Cardiac septum (tissue), 1 donor: ENCODE measurements at regions not wholly inside any gene's neighbourhood (a gene's known extent, or its start where the extent isn't known, plus 50 kb on each side); places are given as distances from the start of the nearest gene placed in this dataset.

ENCODE experiments used
- DNase-seq: peaks from one replicate; pipeline ENCODE4 v3.0.0-alpha.2; 2020; ENCODE audit warnings: low spot score
- intact Hi-C: fragments of 100-400 bp; cut with DNase I; formaldehyde crosslinking; loops from one replicate; pipeline ENCODE4 v1.14.0; 2022
- donor health status: DM: no; HTN: no; CAD: no.

DNA sequence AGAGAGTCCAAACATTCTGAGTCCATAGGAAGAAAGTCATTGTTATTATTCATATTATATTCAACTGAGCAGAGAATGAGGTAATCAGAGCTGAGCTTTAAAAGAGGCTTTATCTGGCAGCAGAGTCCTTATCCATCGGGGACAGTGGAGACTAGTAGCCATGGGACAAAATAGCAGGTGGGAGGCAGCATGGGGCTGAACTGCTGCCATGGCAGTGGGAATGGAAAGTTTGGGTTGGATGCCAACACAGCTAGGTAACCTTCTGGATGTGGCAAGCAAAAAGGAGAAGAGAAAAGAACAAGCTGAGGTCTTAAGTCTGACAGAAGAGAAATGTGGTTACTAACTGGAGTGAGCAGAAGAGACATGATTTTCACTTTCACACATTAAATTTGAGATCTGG lies 71.0 kb upstream of the CDKN3 start:
- intact Hi-C loops, result no loop called here
- DNase-seq, result no peak

GRCh38 chr14:54329082-54329695 lies 67.6 kb upstream of the CDKN3 start:
- no peak for DNase-seq
- intact Hi-C loops, result no loop called here

DNA sequence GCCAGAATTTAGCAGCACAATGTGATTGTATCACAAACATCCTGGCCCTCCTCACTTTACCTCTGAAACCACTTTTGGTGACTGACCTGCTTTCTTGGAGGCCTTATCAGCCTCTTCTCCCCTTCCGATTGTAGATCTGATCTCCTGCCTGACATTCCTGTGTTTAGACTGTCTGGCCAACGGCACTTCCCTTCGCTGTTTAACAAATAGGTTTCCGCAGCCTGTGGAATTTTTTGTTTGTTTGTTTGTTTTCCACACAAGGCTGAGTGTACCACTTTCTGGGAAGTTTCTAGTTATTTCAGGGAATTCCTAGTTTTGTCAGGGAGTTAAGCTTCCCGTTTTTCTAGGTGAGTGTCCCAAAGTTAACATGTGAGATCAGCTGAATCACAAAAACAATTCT lies 65.9 kb upstream of the CDKN3 start:
- no peak for DNase-seq
- intact Hi-C loops, result loop anchor here (5.0 kb wide), 1 partner anchor 789 kb away; no protein-coding TSS in a partner anchor

- no peak for DNase-seq
- intact Hi-C loops, result loop anchor here (5.0 kb wide), 1 partner anchor 789 kb away; no protein-coding TSS in a partner anchor
These were observed 65.3 kb upstream of the CDKN3 start for GRCh38 chr14:54331516-54331915.

DNA sequence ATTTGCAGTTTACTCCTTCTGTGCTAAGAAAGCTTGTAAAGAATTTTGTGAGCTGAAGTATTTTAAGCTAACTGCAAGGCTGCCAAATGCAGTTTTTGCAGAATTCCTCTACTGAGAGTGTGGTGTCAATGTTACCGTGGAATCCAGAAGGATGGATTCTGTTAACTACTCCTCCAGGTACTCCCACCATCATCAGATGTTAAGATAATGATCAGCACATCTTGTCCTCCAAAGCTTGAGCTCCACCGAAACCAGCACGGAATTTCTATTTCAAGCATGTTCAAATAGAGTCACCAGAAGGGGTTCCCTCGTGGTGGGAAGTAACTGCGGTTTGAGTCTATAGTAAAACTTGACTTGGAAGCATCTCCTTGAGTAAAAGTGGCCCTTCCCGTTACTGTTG lies 64.3 kb upstream of the CDKN3 start:
- intact Hi-C loops, result loop anchor here (5.0 kb wide), 1 partner anchor 790 kb away; no protein-coding TSS in a partner anchor
- no peak for DNase-seq

- intact Hi-C loops, result loop anchor here (5.0 kb wide), 1 partner anchor 791 kb away; no protein-coding TSS in a partner anchor
- no peak for DNase-seq
These were observed 63.3 kb upstream of the CDKN3 start for GRCh38 chr14:54333511-54333910.

GRCh38 chr14:54335569-54336155 lies 61.1 kb upstream of the CDKN3 start:
- intact Hi-C loops, result no loop called here
- no peak for DNase-seq

GRCh38 chr14:54337314-54337713 lies 59.5 kb upstream of the CDKN3 start:
- no peak for DNase-seq
- intact Hi-C loops, result no loop called here

DNA sequence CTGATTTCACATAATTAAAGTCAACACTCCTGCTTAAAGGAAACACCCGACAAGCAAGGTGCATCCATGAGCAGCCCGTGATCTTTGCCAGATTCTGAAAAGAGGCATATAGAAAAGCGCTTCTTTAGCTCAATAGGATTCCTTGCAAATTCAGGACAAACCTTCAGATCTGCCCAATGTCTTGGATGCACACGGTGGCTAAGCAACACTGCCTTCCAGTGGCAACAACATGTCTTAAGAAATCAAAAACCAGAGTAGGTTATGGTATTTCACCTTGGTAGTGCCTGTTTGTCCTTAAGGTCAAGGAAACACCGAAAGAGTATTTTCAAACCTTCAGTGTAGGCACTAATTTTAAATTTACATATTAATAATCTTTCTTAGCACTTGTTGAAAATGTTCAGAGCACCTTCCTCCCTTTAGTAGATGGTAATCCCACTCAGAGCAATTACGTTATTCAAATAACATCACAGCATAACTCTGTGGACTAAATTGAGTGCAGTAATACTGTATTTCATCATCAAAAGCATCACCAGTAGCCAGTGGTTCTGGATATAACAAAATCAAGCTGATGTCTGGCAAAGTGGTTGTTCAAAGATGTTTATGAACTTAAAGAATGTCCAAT lies 58.0 kb upstream of the CDKN3 start:
- intact Hi-C loops, result no loop called here
- no peak for DNase-seq

GRCh38 chr14:54339771-54340170 lies 57.0 kb upstream of the CDKN3 start:
- no peak for DNase-seq
- intact Hi-C loops, result loop anchor here (10.0 kb wide), 1 partner anchor 385 kb away; the partner anchor contains the start of gene BMP4

DNA sequence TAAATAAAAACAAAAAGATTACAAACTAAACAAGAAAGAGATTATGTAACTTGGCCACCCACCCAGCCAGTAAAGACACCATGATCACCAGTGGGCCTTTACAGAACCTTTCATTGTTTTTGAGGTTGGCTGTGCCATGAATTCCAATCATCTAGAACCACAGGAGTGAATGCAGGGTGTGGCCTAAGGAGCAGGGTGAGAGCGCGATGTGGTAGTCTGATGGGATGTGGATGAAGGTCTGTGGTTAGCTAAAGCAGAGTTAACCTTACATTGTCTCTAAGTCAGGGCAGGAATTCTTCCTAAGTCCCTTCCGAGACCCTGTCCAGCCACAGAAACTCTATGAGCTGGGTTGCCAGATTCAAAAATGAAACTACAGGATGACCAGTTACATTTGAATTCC lies 54.0 kb upstream of the CDKN3 start:
- DNase-seq, result no peak
- intact Hi-C loops, result loop anchor here (10.0 kb wide), 1 partner anchor 388 kb away; the partner anchor contains the start of gene BMP4

DNA sequence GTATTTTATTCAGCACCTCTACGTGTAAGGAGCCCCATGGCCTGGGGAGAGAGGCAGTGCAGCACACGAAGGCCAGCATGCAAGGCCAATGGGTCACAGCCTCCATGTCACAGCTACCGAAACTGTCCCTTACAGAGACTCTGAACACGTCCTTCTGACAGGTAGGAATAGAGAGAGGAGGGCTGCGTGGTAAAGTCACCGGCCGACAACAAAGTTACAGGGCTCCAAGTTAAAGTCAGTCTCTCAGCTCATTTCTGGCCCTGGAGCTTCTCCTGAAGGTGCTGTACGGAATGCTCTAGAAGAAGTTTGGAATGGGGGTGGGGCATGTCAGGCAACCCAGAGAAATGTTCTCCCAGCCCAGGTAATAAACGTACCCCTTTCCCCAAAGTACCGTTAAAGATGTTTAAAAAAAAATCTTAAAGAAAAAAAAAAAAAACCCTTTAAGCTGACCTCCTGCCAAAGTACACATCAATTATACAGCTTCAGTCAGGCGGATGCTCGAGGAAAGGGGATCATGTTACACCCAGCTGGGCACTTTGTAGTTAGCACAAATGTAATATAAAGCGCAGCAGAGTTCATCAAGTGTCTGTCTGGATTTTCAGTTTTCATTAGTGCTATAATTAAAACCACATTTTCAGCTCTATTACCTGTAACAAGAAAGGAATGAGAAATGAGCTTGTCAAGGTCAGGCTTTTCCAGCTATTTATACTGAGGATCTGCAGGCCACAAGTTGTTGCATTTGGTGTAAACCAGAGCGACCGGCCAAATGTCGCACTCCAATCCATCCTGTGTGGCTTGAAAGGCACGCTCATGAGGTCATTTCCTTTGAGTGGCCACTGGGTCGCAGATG lies 53.3 kb upstream of the CDKN3 start:
- DNase-seq, result no peak
- intact Hi-C loops, result loop anchor here (10.0 kb wide), 1 partner anchor 389 kb away; the partner anchor contains the start of gene BMP4

- DNase-seq, result no peak
- intact Hi-C loops, result loop anchor here (10.0 kb wide), 1 partner anchor 390 kb away; the partner anchor contains the start of gene BMP4
These were observed 52.4 kb upstream of the CDKN3 start for GRCh38 chr14:54344445-54344844.

DNA sequence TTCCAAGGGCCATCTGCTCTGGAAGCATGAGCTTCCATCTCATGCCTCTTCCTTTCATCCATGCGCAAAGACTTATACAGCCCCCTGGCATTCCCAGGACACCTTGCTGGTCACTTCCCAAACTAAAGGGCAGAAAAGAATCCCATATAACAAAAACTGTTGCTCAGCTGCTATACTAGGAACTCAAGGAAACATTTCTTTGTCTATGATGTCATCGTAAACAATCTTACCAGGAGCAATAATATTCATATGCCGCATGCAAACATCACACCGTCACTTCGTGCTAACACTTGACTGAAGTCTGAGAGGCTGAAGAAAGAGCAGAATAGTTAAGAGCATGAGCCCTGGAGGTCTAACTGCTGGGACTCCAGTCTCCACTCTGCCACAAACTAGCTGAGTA lies 50.5 kb upstream of the CDKN3 start:
- intact Hi-C loops, result loop anchor here (10.0 kb wide), 1 partner anchor 391 kb away; the partner anchor contains the start of gene BMP4

More for the DNA sequence above, 50.5 kb upstream of the CDKN3 start:
- no peak for DNase-seq
